GM12874 (cell line): ENCODE measurements at regions not wholly inside any gene's neighbourhood (a gene's known extent, or its start where the extent isn't known, plus 50 kb on each side); places are given as distances from the start of the nearest gene placed in this dataset.

Experiments
- CTCF ChIP-seq: IDR thresholded peaks from 2 replicates; pipeline ENCODE4 v1.5.1; 2011; ENCODE audit warnings: low read depth, mild to moderate bottlenecking, control low read depth, low read length, moderate library complexity; ENCODE audit not compliant: insufficient read depth

GRCh38 chr10:21279217-21279575 lies 246.3 kb downstream of the SKIDA1 start:
- TF ChIP-seq CTCF, result no peak

GRCh38 chr10:21278491-21279216 lies 246.8 kb downstream of the SKIDA1 start:
- peak; percentile 84 for TF ChIP-seq CTCF

GRCh38 chr10:21273400-21273968 lies 252.0 kb downstream of the SKIDA1 start:
- no peak for TF ChIP-seq CTCF

GRCh38 chr10:21272643-21273399 lies 252.7 kb downstream of the SKIDA1 start:
- TF ChIP-seq CTCF, result no peak

- no peak for TF ChIP-seq CTCF
These were observed 254.5 kb downstream of the SKIDA1 start for GRCh38 chr10:21270976-21271375.

GRCh38 chr10:21269289-21269688 lies 256.2 kb downstream of the SKIDA1 start:
- no peak for TF ChIP-seq CTCF

GRCh38 chr10:21265622-21266021 lies 259.9 kb downstream of the SKIDA1 start:
- TF ChIP-seq CTCF, result no peak
